SJCRH30 (cell line): ENCODE measurements at regions not wholly inside any gene's neighbourhood (a gene's known extent, or its start where the extent isn't known, plus 50 kb on each side); places are given as distances from the start of the nearest gene placed in this dataset.

Experiments used
- DNase-seq, 2 experiments: peaks; one replicate each; pipeline ENCODE4 v3.0.0-alpha.2; 2015 to 2020
- H3K27ac ChIP-seq: fragments of 250-450 bp; sonication (Bioruptor Pico); 2 replicates; pipeline ENCODE4 v1.5.1; 2020; ENCODE audit warnings: mild to moderate bottlenecking, moderate library complexity
- H3K27me3 ChIP-seq: fragments of 250-450 bp; sonication (Bioruptor Pico); 2 replicates; pipeline ENCODE4 v1.5.1; 2020; ENCODE audit warnings: mild to moderate bottlenecking, moderate library complexity
- H3K36me3 ChIP-seq: fragments of 250-450 bp; sonication (Bioruptor Pico); 2 replicates; pipeline ENCODE4 v1.5.1; 2020; ENCODE audit warnings: mild to moderate bottlenecking, moderate library complexity
- H3K4me1 ChIP-seq: fragments of 250-450 bp; sonication (Bioruptor Pico); 2 replicates; pipeline ENCODE4 v1.5.1; 2020; ENCODE audit warnings: mild to moderate bottlenecking, moderate library complexity
- H3K4me3 ChIP-seq: fragments of 250-450 bp; sonication (Bioruptor Pico); 2 replicates; pipeline ENCODE4 v1.5.1; 2020; ENCODE audit warnings: mild to moderate bottlenecking, moderate library complexity
- H3K9me3 ChIP-seq: fragments of 250-450 bp; sonication (Bioruptor Pico); replicated peaks from 2 replicates; pipeline ENCODE4 v1.5.1; 2020; ENCODE audit warnings: mild to moderate bottlenecking, moderate library complexity

- DNase-seq, result no peak
- no peaks in the 10 kb centered on the region for H3K4me1 ChIP-seq
- no peaks in the 10 kb centered on the region for H3K27me3 ChIP-seq
- no peak overlapping the region for H3K4me3 ChIP-seq
- H3K36me3 ChIP-seq, result no peaks in the 10 kb centered on the region
- H3K9me3 ChIP-seq, result no peaks in the 10 kb centered on the region; the same call in 1 of the 2 replicates
- no peak overlapping the region for H3K27ac ChIP-seq
These were observed 324.1 kb upstream of the ALCAM start for GRCh38 chr3:105042586-105042985.

DNA sequence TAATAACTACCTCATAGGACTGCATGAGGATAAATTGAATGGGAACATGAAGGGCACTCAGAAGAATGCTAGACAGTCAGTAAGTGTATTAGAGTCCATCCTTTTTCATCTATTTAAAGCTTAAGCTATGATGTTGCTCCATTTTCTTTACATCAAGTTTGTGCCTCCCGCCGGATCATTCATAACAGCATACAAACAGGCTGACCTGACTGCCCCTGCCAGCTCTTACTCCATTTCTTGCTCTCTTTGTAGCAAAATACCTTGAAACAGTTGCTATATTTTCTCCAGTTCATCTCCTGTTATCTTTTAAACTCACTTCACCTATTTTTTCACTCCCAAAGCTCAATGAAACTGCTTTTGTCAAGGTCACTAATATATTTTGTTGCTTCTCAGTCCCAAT lies 315.6 kb upstream of the ALCAM start:
- Histone ChIP-seq H3K4me3 (no peak overlapping the region), H3K36me3 (no peaks in the 10 kb centered on the region), H3K4me1 (no peaks in the 10 kb centered on the region), H3K27me3 (no peaks in the 10 kb centered on the region), H3K27ac (no peak overlapping the region), H3K9me3 (no peaks in the 10 kb centered on the region)
- DNase-seq, result no peak

DNA sequence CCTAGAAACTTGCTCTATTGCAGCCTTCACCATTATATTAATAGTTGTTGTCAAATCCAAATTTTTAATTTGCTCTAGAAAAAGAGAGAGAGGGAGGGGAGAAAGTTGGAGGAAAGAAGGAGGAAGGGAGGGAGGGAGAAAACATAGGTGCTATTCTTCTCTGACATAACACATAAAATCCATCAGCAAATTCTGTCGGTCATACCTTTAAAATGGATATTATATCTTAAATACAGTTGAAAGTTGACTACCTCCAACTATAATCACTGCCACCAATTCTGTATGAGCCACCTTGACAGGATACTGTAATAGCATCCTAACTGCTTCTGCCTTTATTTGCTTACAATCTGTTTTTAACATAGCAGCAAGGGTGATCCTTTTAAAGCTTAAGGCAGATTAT lies 314.7 kb upstream of the ALCAM start:
- H3K9me3 ChIP-seq, result no peaks in the 10 kb centered on the region
- no peak overlapping the region for H3K4me3 ChIP-seq
- H3K36me3 ChIP-seq, result no peaks in the 10 kb centered on the region
- no peak overlapping the region for H3K27ac ChIP-seq
- DNase-seq, result no peak
- no peaks in the 10 kb centered on the region for H3K27me3 ChIP-seq
- H3K4me1 ChIP-seq, result no peaks in the 10 kb centered on the region

DNA sequence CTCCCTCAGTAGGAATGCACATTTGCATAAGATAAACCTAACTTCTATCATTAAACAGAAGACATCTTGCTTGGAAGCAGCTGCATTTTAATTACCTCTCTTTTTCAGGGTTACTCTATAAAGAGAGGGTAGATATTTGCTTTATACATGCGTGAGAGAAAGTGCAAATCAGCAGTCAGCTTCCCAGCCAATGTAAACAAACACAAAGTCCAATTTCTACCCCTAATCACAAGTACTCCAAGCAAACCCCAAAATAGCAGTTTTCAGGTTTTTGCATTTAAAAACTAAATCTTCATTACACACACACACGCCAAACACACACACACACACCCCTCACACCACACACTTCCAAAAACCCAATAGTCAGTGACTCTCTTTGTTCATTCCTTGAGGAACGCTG lies 303.9 kb upstream of the ALCAM start:
- no peak for DNase-seq
- Histone ChIP-seq H3K9me3 (no peaks in the 10 kb centered on the region), H3K36me3 (no peaks in the 10 kb centered on the region), H3K27me3 (no peaks in the 10 kb centered on the region), H3K4me3 (no peak overlapping the region), H3K4me1 (no peaks in the 10 kb centered on the region; the same call in 1 of the 2 replicates), H3K27ac (no peak overlapping the region)

DNA sequence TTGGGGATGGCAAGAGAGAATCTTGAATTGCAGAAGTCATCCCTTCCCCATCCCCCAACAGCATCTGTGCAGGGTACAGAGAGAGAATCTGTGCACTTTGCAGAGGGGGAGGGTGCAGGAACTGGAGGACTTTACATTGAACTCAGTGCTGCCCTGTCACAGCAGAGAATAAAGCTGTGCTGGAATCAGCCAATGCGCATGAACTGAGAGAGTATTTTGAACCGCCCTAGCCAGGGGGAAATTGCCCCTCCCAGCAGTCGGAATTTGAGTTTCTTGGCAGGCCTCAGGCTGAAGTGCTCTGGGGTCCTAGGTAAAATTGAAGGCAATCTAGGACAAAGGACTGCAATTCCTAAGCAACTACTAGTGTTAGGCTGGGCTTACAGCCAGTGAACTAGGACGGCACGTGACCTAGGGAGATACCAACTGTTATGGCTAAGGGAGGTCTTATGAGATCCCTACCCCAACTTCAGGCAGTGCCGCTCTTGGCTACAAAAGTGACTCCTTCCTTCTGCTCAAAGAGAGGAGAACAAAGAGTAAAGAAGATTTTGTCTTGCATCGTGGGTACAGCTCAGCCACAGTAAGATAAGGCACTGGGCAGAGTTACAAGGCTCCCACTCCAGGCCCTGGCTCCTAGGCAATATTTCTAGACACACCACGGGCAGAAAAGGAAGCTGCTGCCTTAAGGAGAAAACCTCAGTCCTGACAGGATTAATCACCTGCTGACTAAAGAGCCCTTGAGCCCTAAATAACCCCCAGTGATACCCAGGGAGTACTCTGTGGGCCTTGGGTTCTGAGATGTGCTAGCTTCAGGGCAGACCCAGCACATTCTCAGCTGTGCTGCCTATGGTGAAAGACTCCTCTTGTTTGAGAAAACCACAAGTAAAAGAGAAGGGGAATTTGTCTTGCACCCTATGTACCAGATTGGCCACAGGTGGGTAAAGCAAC lies 300.5 kb upstream of the ALCAM start:
- peak in 1 of 2 experiments; percentile 1 for DNase-seq
- Histone ChIP-seq H3K36me3 (no peaks in the 10 kb centered on the region), H3K9me3 (no peaks in the 10 kb centered on the region)

GRCh38 chr3:105067361-105067760 lies 299.3 kb upstream of the ALCAM start:
- Histone ChIP-seq H3K36me3 (no peaks in the 10 kb centered on the region), H3K27me3 (no peaks in the 10 kb centered on the region), H3K9me3 (no peaks in the 10 kb centered on the region), H3K4me3 (no peak overlapping the region), H3K4me1 (no peaks in the 10 kb centered on the region), H3K27ac (no peak overlapping the region)
- DNase-seq, result no peak

More for the DNA sequence above, 300.5 kb upstream of the ALCAM start:
- H3K27me3 ChIP-seq, result no peaks in the 10 kb centered on the region
- H3K4me3 ChIP-seq, result no peak overlapping the region
- no peaks in the 10 kb centered on the region for H3K4me1 ChIP-seq
- H3K27ac ChIP-seq, result no peak overlapping the region

- Histone ChIP-seq H3K27ac (no peak overlapping the region), H3K4me3 (no peak overlapping the region), H3K27me3 (no peaks in the 10 kb centered on the region)
These were observed 289.5 kb upstream of the ALCAM start for GRCh38 chr3:105077060-105077822.

GRCh38 chr3:105083945-105084344 lies 282.8 kb upstream of the ALCAM start:
- no peak for DNase-seq

More at GRCh38 chr3:105077060-105077822, 289.5 kb upstream of the ALCAM start:
- no peaks in the 10 kb centered on the region for H3K9me3 ChIP-seq
- H3K36me3 ChIP-seq, result no peaks in the 10 kb centered on the region
- no peaks in the 10 kb centered on the region for H3K4me1 ChIP-seq
- no peak for DNase-seq

DNA sequence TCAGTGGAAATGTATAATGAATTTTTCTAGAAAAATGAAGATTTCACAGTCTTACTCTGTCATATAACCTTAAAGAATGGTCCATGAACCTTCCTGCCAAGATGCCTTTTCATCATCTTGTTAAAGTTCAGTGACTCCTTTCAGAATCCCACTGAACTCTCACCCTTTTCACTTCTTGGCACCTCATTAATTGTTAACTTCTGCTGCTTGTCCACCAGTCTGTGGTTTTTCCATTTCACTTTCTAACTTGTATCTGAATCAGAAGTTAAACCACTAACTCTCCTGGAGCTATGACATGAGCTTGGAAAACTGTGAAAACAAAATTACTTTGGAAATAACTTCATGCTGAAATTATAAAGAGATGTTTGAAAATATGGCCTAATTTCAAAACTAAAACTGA lies 281.2 kb upstream of the ALCAM start:
- Histone ChIP-seq H3K4me3 (no peak overlapping the region), H3K27ac (no peak overlapping the region), H3K4me1 (no peaks in the 10 kb centered on the region), H3K27me3 (no peaks in the 10 kb centered on the region), H3K36me3 (no peaks in the 10 kb centered on the region), H3K9me3 (no peaks in the 10 kb centered on the region)
- DNase-seq, result no peak

More at GRCh38 chr3:105083945-105084344, 282.8 kb upstream of the ALCAM start:
- Histone ChIP-seq H3K4me3 (no peak overlapping the region), H3K27me3 (no peaks in the 10 kb centered on the region), H3K9me3 (no peaks in the 10 kb centered on the region), H3K36me3 (no peaks in the 10 kb centered on the region), H3K27ac (no peak overlapping the region), H3K4me1 (no peaks in the 10 kb centered on the region)

DNA sequence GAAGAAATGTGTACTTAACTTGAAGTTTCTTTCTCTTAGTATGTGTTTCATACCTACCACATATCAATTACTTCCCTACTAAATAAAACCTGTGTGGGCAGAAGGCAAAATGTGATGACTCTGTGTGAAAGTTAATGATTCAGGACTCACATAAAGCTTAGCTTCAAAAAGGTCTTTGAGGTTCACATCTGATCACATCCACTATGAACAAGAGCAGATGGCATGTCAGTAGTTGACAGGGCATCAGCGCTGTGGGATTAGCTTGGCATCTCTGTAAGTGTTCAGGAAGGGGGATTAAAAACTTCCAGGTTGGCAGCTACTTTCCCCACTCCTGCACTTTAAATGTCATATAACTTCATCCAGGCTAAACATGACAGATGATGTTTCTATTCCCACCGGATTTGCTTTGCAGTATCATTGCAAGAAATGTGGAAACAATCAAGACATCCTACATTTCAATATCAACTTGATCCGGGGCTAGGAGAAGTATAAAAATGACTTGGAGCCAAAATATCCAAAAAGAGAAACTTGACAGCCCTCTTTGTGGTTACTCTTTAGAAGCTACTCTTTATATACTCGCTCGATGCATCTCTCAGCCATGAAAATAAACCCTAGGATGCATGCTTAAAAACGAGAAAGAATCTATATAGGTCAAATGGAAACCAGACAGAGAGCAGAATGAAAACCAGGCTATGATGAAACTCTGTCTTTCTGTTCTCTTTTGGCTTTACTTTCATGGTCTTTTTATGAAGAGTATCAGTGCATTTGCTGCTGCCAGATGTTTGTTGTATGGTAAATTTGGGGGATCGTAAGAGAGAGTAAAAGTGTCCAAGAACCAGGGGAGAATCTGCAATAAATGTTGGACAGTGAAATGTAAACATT lies 273.1 kb upstream of the ALCAM start:
- Histone ChIP-seq H3K4me1 (no peaks in the 10 kb centered on the region), H3K36me3 (no peaks in the 10 kb centered on the region), H3K27ac (no peak overlapping the region), H3K27me3 (no peaks in the 10 kb centered on the region), H3K4me3 (no peak overlapping the region), H3K9me3 (no peaks in the 10 kb centered on the region)
- no peak for DNase-seq

DNA sequence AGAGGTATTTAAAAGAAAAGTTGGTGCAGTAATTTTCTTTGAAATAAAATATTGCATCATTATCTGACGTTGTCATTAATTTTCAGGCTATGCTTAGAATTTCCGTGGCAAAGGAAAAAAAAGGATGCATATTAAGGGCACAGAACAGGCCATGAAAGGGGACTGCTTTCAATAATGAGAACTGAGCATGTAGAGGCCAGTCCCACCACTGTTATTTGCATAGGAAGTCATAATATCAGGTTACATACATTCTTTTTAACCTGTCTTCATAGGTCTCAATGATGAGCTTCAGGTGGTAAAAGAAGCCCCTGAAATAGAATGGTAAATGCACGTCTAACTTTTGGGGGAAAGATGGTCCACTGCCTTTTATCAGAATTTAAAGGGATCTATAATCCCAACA lies 272.1 kb upstream of the ALCAM start:
- no peak for DNase-seq

GRCh38 chr3:105096071-105096470 lies 270.6 kb upstream of the ALCAM start:
- no peak for DNase-seq
- no peaks in the 10 kb centered on the region for H3K9me3 ChIP-seq

More for the DNA sequence above, 272.1 kb upstream of the ALCAM start:
- no peaks in the 10 kb centered on the region for H3K27me3 ChIP-seq
- H3K27ac ChIP-seq, result no peak overlapping the region
- no peaks in the 10 kb centered on the region for H3K9me3 ChIP-seq
- H3K36me3 ChIP-seq, result no peaks in the 10 kb centered on the region
- no peaks in the 10 kb centered on the region for H3K4me1 ChIP-seq
- no peak overlapping the region for H3K4me3 ChIP-seq

GRCh38 chr3:105101603-105102002 lies 265.1 kb upstream of the ALCAM start:
- H3K27ac ChIP-seq, result no peak overlapping the region
- H3K4me1 ChIP-seq, result no peaks in the 10 kb centered on the region
- no peak overlapping the region for H3K4me3 ChIP-seq
- H3K36me3 ChIP-seq, result no peaks in the 10 kb centered on the region
- DNase-seq, result no peak
- H3K27me3 ChIP-seq, result 0 out of 2 replicates have a peak, but pooled peaks cover 3% of the 10 kb centered on the region
- no peaks in the 10 kb centered on the region for H3K9me3 ChIP-seq

More at GRCh38 chr3:105096071-105096470, 270.6 kb upstream of the ALCAM start:
- Histone ChIP-seq H3K4me1 (no peaks in the 10 kb centered on the region), H3K4me3 (no peak overlapping the region), H3K27ac (no peak overlapping the region), H3K27me3 (no peaks in the 10 kb centered on the region), H3K36me3 (no peaks in the 10 kb centered on the region)

DNA sequence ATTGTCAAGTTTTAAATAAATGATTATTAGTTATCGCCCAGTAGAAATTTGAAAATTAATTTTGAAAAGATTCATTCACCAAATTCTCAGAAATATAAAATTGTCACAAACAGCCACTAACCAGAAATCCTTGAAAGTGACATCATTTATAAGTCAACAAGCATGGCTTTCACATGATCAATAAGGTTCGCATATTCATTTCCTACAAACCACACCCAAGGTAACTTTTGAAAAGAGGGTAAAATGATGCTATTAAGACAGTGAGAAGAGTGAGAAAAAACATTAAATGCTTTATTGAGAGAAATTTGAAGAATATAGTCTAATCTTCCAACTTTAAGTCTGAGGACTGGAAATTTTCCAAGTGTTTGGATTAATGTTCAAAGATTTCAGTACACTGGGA lies 263.6 kb upstream of the ALCAM start:
- Histone ChIP-seq H3K36me3 (no peaks in the 10 kb centered on the region), H3K27me3 (0 out of 2 replicates have a peak, but pooled peaks cover 3% of the 10 kb centered on the region), H3K27ac (no peak overlapping the region), H3K4me1 (no peaks in the 10 kb centered on the region; the same call in 1 of the 2 replicates), H3K9me3 (no peaks in the 10 kb centered on the region), H3K4me3 (no peak overlapping the region)
- DNase-seq, result no peak
